ENCODE measurements at regions not wholly inside any gene's neighbourhood (a gene's known extent, or its start where the extent isn't known, plus 50 kb on each side); places are given as distances from the start of the nearest gene placed in this dataset.

GRCh38 chr16:74213372-74213771 lies 83.2 kb upstream of the PSMD7 start:
- DNase-seq (ENCODE audit: low read depth, low spot score): no peak
- ChIA-PET CTCF (no interaction called here), RAD21 (ENCODE audit: low non-redundant PET in 1 of 2, low total read pairs in 2 of 2, uncharacterized antibody in 2 of 2, unreplicated experiment in 2 of 2) (no interaction called here), POLR2A (no interaction called here)
- Histone ChIP-seq H2AFZ (ENCODE audit: low read depth, low read length, poor library complexity, severe bottlenecking) (no peak overlapping the region), H3K4me1 (ENCODE audit: control insufficient read depth in 1 of 2, insufficient read depth in 2 of 2, low read length in 2 of 2) (no peaks in the 10 kb centered on the region), H3K9ac (ENCODE audit: low read length) (no peak overlapping the region), H3K9me3 (ENCODE audit: control insufficient read depth in 1 of 2, insufficient read depth in 1 of 2, low read depth in 1 of 2, low read length in 2 of 2) (no peaks in the 10 kb centered on the region), H3K27ac (ENCODE audit: low read depth, low read length) (no peak overlapping the region), H3K27me3 (ENCODE audit: insufficient read depth, low read length) (peaks cover 12% of the 10 kb centered on the region; the same call in 1 of the 2 replicates), H3K4me3 (replicated peaks in 1 of 2; ENCODE audit: low read depth in 1 of 2, low read length in 2 of 2) (no peak overlapping the region), H3K36me3 (ENCODE audit: control insufficient read depth in 1 of 2, insufficient read depth in 2 of 2, low read length in 2 of 2) (no peaks in the 10 kb centered on the region), H3K4me2 (ENCODE audit: low read length) (no peak overlapping the region), H3K79me2 (ENCODE audit: insufficient read depth, low read length) (no peaks in the 10 kb centered on the region), H4K20me1 (ENCODE audit: insufficient read depth) (no peaks in the 10 kb centered on the region), H3K9me2 (ENCODE audit: insufficient read depth) (no peaks in the 10 kb centered on the region)
- no peak for ATAC-seq
- TF ChIP-seq EGR1 (IDR thresholded peaks at IDR 0.05; ENCODE audit: low read depth) (no peak), ZBTB33 (IDR thresholded peaks at IDR 0.05; ENCODE audit: extremely low read depth, insufficient replicate concordance, low read length) (no peak), TCF7L2 (IDR thresholded peaks at IDR 0.05; ENCODE audit: borderline replicate concordance, extremely low read depth, insufficient read depth, insufficient read length) (no peak), POLR2A (IDR thresholded peaks at IDR 0.05; ENCODE audit: borderline replicate concordance, extremely low read depth, insufficient read depth, insufficient read length) (no peak), CBX3 (IDR thresholded peaks at IDR 0.05; ENCODE audit: low read depth) (no peak), MAX (IDR thresholded peaks at IDR 0.05) (no peak), ZFX (IDR thresholded peaks at IDR 0.05) (no peak), FOSL1 (IDR thresholded peaks at IDR 0.05; ENCODE audit: low read depth) (no peak), REST (IDR thresholded peaks at IDR 0.05; ENCODE audit: low read depth) (no peak), SIN3A (IDR thresholded peaks at IDR 0.05; ENCODE audit: low read depth) (no peak), EZH2 (IDR thresholded peaks at IDR 0.05) (no peak)
- BruUV-seq (replicated peaks): no TSS peak
- intact Hi-C loops (cut with micrococcal nuclease): no loop called here
